Esophagus mucosa (tissue), 1 donor: ENCODE measurements at regions not wholly inside any gene's neighbourhood (a gene's known extent, or its start where the extent isn't known, plus 50 kb on each side); places are given as distances from the start of the nearest gene placed in this dataset.
A peak's percentile ranks its signal among the peaks of the same experiment; 100 is the strongest.
"Not testable (repeated sequence)": the region's sequence is repeated elsewhere in the genome, so short reads cannot be mapped to it uniquely, and the experiment has no call there.

Experiments used
- ATAC-seq: fragments of 200-7000 bp; cut with Tn5 transposase; one replicate; pipeline ENCODE4 v1.9.1; 2020
- donor health status: DM: yes; HTN: yes; CAD: no.

DNA sequence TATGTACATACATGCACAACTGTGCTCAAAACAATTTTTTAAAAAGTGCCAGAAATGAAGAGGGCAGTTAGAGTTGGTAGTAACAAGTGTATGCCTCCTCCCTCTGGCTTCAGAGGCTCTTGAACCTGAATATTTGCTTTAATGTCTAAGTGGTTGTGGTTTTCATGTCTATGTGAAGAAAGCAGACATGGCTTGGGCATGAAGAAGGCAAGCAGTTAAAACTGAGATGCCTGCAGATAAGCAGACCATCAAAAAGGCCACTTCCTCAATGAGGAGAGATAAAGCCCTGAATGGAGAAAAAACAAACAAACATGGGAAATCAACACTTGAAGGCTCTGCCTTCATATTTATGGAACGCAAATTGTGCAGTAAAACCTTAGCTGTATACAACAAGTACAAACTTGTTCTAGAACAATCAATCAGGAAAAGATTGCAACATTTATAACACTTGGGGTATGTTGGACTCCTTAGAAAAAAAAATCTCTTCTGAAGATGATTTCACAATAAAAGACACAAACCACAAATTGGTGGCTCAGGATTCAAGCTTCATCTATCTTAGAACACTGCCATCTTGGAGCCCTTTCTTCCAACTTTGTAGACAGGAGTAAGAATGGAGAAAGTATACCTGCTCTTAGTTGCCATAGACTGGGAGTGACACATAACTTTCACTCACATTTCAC is 52.7 kb upstream of the PLA2G4A start:
- no peak for ATAC-seq

DNA sequence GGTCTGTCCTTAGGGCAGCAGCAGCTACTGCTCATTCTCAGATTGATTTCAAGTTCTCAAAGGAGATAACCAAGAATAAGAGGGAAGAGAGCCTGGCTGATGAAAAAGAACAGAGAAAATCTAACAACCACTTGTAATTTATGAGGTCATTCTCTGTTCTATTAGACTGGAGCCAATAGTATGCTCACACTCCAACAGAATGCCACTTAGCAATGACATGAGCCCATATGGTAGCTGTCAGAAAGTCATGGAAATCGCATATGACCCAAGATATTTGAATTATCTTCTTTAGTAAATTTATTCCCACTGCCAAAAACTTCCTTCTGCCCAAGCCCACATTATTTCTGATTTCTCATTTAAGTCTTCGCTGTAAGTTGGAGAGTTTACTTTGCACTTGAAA is 53.7 kb upstream of the PLA2G4A start:
- ATAC-seq = no peak

DNA sequence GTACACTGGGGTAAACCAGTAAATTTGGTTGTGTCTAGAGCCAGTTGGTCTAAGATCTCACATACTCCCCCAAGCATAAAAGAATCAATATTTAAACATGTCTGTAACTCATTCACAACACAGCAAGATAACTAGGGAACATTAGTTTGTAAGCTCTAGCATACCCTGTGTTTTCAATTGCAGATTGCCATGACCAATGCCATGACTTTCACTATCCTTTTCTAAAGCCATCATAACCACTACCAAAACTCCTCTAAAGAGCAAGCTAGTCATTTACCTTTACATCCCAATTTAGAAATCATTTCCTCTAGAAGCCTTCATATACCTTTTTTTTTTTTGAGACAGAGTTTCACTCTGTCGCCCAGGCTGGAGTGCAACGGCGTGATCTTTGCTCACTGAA is 56.5 kb upstream of the PLA2G4A start:
- no peak for ATAC-seq

DNA sequence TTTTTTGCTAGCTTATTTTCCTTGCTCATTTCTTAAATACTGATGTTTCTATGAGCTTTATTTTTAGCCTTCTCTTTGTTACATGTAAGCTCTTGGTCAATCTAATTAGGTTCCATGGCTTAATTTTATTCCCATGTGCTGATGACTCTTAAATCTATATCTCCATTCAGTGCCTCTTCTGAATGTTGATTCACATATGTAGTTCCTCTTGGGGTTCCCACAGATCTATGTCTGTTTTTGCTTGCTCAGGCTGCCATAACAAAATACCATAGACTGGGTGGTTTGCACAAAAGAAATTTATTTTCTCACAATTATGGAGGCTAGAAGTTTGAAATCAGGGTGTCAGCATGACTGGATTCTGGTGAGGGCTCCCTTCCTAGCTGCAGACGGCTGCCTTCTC is 58.3 kb upstream of the PLA2G4A start:
- ATAC-seq = no peak

DNA sequence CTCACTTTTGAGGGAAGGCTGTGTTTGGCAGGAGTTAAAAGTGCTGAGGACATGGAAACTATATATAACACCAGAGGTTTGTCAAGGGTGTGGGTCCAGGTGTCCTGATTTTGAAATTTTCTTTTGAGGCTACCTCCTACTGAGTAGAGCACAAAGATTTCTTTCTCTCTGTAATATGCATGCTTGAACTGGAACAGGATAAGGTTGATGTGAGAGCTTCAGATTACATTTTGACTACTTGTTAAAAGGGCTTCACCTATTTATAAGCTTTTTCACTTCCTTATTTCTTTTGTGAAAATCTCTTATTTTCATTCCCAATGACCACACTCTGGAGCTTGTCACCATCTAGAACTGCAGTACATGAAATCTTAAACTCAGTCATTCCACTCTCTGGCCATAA is 59.8 kb upstream of the PLA2G4A start:
- ATAC-seq = no peak

DNA sequence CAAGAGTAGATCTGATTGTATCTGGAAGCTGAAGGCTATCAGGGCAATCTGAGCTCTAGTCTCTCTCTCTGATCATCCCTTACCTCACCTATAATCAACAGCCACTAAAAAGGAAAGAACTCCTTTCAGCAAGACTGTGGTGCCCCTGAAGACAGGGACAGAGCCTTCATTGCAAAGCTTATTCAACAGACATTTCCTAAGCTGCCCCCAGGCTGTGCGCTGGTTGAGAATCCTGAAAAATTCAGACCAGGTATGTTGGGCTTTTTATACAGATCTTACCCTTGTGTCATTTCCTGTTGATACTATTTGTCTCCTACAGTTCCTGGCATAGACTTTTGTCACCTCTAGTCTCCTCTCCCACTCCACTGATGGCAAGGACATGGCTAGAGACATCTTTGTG is 63.3 kb upstream of the PLA2G4A start:
- ATAC-seq = no peak

DNA sequence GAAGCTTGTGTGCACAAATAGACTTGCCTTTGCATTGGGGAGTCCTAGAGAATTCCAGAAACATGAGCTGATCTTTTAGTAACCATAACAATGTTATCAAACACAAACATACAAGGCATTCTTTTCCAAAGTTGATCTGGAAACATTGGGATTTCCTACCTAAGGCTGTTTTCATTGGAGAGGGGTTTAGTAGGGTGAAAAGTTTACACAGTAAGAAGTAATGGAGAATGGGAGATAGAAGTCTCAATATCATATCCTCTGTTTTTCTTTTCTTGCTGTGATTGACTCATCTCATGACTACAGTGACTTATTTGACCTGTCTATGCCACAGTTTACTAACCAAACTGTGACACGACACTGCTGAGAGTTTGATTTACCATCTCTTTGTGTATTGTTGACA is 65.6 kb upstream of the PLA2G4A start:
- no peak for ATAC-seq

DNA sequence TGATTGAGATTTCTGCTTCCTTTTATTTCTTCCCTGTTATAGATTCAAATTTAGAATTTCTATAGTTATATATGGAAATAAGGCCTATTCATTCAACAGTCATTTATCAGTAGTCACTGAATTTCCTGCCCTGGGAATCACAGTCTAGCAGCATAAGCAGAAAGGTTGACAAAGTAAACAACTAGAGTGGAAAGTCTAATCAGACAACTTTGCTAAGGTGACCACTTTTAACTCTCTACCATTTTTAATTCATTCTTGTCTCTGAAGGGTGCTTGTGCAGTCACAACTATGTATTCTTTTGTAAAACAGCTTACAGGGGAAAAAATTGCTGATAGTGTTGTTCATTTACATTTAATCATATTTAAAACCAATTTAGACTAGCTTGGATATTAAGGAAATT is 66.1 kb upstream of the PLA2G4A start:
- ATAC-seq = no peak

DNA sequence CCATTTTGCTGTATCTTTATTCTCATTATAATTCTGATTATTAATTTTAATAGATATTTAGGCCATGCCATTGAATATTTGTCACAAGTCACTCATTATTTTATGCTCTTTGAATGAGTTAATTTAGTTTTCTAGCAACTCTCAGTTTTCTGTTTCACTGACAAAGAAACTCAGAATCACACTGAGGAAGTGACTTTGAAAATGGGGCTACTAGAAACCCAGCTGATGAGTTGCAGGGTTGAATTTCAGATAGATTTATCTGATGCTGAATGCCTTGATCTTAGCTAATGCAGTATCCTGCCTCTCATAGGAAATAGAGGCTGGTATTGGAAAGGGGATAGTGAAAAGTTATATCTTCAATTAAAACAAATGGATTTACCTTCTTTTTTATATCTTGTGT is 67.4 kb upstream of the PLA2G4A start:
- no peak for ATAC-seq

DNA sequence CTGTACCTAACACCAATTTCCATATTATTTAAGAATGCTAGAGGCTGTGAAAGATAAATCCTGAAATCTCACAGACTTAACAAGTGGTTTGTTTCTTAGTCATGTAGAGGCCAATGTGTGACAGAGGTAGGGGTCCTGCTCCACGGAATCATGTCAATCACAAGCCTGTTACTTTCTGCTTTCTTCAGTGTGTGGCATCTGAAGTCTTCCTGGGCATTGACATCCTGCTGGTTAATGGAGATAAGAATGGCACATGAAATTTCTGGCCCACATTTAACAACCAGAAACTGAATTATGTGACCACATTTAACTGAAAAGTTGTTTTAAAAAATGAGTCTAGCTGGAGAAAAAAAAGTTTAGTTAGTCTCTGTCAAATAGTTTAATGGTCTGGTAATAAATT is 68.3 kb upstream of the PLA2G4A start:
- no peak for ATAC-seq

DNA sequence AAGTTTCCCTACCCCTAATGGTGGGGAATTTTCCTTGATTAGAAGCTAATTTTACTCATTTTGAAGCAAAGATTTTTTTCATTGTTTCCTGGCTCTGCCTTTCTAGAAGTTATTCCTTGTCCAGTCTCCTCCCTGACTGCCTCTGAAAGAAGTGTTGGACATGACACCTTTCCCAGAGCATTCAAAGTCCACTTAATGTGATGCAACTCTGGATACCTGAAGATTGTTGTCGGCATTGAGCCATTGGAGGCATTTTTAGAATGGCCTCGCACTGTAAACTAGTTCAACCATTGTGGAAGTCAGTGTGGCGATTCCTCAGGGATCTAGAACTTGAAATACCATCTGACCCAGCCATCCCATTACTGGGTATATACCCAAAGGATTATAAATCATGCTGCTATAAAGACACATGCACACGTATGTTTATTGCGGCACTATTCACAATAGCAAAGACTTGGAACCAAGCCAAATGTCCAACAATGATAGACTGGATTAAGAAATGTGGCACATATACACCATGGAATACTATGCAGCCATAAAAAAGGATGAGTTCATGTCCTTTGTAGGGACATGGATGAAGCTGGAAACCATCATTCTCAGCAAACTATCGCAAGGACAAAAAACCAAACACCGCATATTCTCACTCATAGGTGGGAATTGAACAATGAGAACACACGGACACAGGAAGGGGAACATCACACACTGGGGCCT is 69.7 kb upstream of the PLA2G4A start:
- not testable (repeated sequence) for ATAC-seq

DNA sequence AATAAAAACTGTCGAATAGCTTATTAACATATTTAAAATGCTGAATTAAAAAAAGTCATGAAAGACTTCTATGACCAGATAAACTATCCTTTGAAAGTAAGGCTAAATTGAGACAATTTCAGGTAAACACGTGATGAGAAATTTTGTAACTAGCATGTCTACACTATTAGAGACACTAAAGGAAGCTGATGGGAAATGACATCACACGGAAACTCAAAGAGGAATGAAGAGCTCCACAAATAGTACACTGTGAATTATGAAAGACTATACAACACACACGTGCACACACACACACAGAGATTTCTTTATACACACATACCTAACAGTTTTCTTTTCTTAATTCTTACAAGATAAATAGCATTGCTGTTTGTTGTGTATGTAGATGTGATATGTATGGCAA is 70.9 kb upstream of the PLA2G4A start:
- ATAC-seq = no peak

DNA sequence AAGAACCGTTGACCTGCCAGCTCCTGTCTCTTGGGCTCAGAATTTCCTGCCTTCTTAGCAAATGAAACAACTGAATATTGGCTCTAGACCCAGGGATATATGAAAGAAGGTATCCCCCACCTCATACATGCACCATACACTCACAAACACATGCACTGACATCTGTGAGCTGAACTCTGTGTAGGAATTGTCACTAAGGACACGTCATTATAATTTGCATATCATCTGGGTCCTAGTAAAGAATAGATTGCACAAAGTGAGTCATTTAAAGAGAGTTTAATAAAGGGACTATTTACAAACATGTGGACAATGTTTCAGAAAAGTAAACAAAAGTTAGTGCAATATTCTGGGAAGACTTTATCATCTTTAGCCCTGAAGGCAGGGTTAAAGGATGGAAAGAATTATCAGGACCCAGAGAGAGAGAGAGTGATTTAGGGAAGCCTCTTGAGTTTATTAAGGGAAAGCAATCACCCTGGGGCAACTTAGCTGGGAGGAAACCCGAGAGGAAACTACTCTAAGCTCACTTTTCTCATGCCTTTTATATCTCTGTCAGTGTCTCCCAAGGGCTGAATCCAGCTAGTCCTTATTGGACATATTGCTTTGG is 74.1 kb upstream of the PLA2G4A start:
- no peak for ATAC-seq

DNA sequence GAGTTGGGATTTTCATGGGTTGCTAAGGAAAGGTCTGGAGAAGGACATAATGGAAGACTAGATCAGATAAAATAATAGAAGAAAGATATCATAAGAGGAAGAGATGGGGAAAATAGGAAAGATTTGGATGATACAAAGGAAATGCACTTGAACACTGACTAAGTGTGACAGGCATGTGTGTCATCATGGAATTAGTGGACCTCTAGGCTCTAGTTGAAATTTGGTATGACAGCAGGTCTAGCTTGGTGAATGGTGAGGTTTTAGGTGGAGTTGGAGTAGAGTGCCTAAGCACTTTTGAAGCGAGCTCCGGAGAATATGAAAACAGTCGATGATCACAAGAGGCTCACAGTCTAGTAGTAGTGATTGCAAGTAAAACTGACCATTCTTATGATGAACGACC is 73.0 kb upstream of the PTGS2 start:
- ATAC-seq = no peak

DNA sequence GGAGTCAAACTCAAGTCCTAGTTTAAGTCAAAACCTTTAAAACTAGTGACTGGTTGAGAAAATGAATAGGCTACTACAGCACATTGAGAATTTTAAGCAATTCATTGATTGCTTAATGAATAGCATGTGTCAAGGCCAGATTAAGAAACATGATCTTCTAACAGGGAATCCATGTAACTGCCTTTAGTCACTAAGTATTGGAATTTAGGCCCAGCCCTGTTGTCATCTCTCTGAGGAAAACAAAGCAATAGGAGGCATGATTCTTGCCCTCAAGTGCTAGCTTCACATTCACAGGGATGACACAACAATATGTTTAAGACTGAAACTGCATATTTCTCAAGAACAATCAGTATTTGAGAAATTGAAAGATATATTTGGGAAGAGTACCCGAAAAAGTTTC is 70.0 kb upstream of the PTGS2 start:
- ATAC-seq = peak; percentile 28

DNA sequence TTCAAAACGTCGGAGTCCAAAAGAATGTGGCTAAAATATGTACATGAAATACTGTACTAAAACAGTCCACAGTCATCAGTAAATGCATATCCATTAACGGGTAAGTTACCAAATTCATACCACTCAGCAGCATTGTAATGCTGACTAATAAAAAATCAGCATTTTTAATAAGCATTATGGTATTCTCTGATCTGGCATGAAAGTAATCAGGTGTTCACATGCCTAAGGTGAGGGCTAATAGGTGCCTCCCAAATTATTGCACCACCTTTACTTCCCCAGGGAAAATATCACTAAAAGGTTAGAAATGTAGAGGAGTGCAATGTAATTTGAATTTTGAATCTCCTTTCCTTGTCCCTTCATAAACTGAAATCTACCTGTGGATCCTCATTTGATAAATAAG is 69.6 kb upstream of the PTGS2 start:
- ATAC-seq = no peak

DNA sequence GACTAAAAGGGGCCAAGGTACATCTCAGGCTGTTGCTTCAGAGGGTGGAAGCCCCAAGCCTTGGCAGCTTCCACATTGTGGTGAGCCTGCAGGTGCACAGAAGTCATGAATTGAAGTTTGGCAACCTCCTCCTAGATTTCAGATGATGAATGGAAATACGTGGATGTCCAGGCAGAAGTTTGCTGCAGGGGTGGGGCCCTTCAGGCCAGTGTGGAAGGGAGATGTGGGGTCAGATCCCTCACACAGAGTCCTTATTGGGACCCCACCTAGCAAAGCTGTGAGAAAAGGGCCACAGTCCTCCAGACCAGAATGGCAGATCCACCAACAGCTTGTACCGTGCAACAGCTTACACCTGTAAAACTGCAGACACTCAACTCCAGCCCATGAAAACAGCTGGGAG is 67.4 kb upstream of the PTGS2 start:
- ATAC-seq = no peak

DNA sequence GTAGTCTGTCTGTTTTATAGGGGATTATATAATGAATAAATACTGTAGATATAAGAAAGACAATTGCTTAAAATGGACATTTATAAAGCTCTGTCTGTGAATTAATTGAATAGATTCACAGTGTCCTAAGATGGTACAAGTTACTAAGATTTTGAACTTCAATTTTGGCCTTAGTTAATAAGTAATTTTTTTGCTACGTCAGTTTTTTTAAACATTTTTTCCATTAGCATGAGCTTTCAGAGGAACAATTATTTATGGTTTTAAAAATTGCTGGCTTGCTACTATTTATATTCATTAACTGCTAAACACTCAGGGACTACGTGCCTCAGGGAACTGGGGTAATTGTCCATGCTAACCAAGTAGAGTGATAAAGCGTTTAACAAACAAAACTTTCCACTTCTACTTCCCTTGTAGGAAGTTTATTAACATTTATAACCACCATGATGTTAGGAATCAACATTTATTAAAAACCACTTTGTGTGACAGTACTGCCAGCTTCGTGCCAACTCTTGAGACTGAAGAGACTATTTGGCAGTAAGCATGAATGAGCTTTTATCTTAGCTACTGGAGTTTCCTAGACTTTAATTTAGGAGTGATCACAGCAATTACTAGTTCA is 65.4 kb upstream of the PTGS2 start:
- no peak for ATAC-seq

DNA sequence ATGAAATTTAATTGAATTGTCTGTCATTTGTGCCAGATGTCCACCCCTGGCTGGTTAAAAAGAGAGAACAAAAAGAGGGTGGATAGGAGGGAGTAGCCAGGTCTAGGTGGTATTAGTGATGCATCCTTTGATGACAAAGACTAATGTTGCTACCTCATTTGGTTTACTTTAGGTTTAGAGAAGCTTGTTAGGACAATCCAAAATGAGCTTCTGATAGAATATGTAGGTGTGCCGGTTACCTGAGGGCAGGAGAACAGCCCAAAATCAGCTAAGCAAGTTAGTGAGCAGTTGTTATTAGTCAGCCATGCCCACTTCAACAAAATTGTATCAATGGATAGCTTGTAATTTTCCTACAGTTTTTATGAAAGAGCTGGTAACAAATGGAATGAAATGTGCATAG is 61.4 kb upstream of the PTGS2 start:
- ATAC-seq = peak; percentile 91

DNA sequence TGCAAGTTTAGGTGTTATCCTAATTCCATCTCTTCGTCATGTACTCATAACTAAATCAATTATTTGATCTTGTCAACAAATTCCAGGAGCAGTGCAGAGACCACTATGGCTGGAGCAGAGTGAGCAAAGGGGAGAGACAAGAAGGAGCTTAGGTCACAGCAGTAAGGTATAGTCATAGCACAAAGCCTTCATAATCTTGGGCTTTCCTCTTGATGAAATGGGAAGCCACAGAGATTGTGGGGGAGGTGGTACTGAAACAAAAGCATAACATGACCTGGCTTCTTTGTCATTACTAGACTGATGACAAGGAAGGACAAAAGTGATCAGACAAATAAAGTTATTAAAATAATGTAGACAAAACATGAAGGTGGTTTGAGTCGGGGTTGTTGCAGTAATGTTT is 60.1 kb upstream of the PTGS2 start:
- ATAC-seq = no peak

DNA sequence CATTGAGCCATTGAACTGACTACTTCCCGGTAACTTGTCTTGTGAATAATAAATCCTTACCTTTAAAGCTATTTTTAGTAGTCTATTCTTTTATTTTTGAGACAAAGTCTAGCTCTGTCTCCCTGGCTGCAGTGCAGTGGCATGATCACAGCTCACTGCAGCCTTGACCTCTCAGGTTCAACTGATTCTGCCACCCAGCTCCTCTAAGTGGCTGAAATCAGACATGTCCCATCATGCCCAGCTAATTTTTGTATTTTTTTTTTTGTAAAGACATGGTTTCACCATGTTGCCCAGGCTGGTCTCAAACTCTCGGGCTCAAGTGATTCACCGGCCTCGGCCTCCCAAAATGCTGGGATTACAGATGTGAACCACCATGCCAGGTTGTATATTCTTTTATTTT is 59.3 kb upstream of the PTGS2 start:
- no peak for ATAC-seq

DNA sequence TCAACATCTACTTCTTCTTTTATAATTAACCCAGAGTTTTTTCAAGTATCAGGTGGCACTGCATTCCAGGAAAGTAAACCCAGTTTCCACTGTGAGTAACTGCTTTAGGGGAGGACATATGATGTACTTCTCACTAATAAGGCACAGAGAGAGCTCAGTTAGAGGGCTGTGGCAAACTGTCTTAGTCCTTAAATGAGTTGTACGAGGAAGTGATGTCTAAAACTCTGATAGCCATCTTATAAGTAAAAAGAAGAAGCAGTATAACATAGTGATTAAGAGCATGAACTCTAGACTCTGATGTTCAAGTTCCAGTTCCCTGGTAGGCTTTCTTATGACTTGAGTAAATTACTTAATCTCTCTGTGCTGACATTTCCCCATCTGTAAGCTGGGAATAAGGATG is 58.7 kb upstream of the PTGS2 start:
- no peak for ATAC-seq

DNA sequence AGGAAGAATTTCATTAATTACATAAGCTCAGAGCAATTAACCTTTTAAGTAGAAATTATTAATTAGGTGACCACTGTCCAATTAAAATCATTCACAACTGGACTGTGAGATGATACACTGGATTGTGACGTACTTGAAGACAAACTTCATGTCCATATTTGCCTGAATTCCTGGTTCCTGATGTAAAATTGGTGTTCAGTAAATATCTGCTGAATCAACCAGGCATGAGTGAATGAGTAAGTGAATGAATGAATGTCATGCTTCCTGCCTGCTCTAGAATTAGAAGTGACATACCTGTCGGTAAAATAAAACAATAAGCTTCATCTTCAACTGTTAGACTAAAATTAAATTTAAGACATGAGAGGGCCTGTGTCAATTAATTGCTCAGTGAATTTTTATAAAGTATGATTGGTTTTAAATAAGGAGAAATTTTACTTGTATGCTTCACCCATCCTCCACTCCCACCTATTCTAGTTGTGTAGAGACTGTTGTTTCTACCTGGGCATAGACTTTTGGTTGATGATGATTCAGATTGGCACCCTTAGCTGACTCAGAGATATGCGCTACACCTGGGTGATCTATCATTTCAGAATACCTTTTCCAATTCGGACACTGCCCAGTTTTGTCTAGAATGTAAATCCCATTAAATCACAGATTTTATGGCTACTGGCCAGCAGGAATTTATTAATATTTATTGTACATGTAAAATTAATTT is 56.9 kb upstream of the PTGS2 start:
- ATAC-seq = no peak
